ENCODE measurements at regions not wholly inside any gene's neighbourhood (a gene's known extent, or its start where the extent isn't known, plus 50 kb on each side); places are given as distances from the start of the nearest gene placed in this dataset.
"Not testable (repeated sequence)": the region's sequence is repeated elsewhere in the genome, so short reads cannot be mapped to it uniquely, and the experiment has no call there.

DNA sequence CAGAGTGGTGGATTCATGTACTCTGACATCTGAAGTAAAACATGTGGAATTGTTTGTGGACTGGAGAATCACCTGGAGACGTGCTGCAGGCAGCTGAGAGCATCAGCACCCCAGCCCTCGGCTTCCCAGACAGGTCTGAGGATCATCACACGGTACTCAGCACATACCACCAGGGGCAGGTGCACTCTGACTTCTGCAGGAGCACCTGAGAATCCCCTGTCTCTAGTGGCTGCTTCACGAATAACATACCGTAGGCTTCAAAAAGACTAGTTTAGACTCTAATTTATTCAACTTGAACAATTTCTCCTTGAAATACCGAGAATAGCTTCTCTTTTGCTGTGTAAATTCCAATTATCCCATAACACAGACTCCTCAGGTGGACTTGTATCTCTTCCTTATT lies 627.5 kb downstream of the RPIA start:
- not testable (repeated sequence) for H3K36me3 Mint-ChIP-seq (ENCODE audit: low read depth); H3K27ac Mint-ChIP-seq; H3K4me1 Mint-ChIP-seq; DNase-seq; H3K4me3 Mint-ChIP-seq; H3K9me3 Mint-ChIP-seq; H3K27me3 Mint-ChIP-seq (ENCODE audit: low read depth, poor library complexity)

DNA sequence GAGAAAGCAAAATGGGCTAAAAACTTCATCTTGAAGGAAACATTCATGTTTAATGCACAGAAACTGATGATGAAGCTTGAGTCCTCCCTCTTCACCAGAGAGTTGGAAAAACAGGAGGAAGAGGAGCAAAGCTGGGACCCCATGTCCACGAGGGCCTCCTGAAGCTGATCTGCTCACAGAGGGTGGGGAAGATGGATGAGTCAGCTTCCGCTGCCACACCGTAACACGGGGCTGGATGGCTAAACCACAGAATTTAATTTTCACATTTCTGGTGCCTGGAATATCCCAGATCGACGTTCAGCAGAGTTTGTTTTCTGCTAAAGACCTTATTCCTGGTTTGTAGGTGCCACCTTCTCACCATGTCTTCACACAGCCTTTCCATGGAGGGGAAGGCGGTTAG lies 634.4 kb downstream of the RPIA start:
- H3K4me1 Mint-ChIP-seq; H3K27me3 Mint-ChIP-seq (ENCODE audit: low read depth, poor library complexity); H3K9me3 Mint-ChIP-seq; DNase-seq; H3K36me3 Mint-ChIP-seq (ENCODE audit: low read depth); H3K27ac Mint-ChIP-seq; H3K4me3 Mint-ChIP-seq: not testable (repeated sequence)

DNA sequence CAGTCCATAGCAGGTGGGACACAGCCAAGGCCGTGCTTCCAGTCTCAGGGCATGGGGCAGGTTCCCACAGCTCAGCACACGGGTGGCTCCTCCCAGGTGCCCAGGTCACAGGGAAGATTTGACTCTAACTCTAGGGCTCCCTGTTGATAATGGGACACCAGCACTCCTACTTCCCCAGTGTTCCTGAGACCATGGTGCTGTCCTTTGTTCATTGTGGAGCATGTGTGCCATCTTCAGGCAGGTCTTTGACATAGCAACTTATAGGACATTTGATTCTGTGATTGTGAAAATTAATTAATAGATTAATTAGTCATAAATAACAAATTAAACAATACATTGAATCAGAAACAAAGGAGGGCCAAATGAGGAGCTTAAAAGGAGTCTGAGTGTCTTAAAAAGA lies 635.0 kb downstream of the RPIA start:
- not testable (repeated sequence) for H3K27ac Mint-ChIP-seq; H3K4me1 Mint-ChIP-seq; DNase-seq; H3K27me3 Mint-ChIP-seq (ENCODE audit: low read depth, poor library complexity); H3K4me3 Mint-ChIP-seq; H3K36me3 Mint-ChIP-seq (ENCODE audit: low read depth); H3K9me3 Mint-ChIP-seq

DNA sequence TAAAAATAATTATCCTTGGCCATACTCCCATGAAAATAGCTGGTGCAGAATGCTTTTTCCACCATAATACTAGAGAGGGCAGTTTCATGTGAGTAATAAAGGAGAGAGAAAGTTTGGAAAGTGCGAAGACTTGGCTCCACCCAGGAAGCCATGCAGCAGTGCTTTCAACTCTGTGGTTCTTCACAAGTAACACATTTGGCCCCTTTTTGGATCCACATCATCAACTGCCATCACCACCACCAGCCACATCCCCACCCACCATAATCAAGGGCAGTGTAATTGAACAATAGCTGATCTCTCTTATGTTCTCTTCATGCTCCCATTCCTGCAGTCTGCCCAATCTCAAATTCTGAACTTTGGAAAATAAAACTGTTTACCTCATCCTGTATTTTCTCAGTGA lies 637.3 kb downstream of the RPIA start:
- not testable (repeated sequence) for H3K4me1 Mint-ChIP-seq; H3K36me3 Mint-ChIP-seq (ENCODE audit: low read depth); H3K27me3 Mint-ChIP-seq (ENCODE audit: low read depth, poor library complexity); H3K4me3 Mint-ChIP-seq; DNase-seq; H3K9me3 Mint-ChIP-seq; H3K27ac Mint-ChIP-seq
